HK-2 (cell line): ENCODE measurements at regions not wholly inside any gene's neighbourhood (a gene's known extent, or its start where the extent isn't known, plus 50 kb on each side); places are given as distances from the start of the nearest gene placed in this dataset.
A peak's percentile ranks its signal among the peaks of the same experiment; 100 is the strongest.

ENCODE experiments used
- DNase-seq: peaks from one replicate; pipeline ENCODE4 v3.0.0-alpha.2; 2018; ENCODE audit not compliant: unreplicated experiment

DNA sequence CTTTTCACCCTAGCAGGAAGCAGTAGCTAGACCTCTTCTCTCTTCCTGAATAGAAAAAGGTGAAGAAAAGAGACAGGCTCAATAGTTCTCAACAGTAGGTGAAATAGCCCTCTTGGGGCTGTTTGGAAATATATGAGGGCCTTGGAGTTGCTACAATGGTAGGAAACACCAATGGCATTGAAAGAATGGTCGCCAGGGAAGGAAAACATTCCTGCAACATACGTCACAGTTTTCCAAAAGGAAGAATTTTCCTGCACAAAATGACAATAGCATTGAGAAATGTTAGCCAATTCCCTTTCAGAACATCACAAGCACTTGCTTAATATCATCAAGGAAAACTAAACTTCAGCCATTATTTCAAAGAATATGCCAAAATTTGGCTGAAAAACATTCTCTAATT, 484.5 kb downstream of the IGSF11 start:
- DNase-seq = no peak

DNA sequence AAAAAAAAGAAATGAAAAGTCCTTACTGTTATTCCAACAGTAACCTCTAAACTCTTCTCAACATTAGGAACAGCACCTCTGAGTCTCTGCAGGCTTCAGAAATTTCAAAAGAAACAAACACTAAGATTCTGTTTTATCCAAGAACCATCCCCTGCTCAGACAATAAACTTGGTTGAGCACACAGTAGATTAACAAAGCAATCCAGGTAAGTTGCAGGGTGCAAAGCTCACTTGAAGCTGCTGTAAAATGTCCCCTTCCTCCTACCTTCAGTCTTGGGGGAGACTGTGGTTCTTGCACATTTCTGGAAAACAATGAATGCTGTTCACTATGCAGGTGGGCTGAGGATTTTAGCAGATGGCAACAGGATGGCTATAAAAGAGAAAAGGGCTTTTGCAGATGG, 484.1 kb downstream of the IGSF11 start:
- DNase-seq = no peak

DNA sequence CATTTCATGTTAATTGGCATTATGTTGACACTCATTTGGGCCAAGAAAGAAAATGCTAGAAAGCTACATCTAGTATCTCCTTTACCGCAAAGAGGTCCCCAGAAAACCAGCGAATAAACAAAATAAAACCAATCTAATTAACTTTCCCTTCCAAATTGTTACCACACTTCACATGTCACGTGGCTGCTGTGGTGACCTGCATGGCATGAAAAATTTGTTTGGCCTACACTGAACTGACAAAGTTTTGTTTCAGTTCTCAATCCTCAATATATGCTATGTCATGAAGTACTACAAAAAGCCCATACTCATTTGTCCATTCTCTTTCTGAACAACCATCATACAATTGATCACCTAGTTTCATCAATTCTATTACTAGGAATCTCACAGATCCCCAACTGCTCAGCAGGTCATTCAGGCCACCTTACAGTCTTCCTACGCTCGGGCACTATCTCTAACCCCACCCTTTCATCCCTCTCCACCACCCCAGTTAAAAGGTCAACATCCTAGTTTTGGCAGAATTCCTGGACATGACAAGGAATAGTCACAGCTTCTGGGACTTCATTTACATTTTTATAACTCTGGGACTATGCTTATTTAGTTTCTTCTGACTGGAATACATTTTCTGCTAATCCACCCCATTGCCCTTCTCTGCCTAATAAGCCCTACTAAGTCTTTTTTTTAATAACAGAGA, 480.4 kb downstream of the IGSF11 start:
- no peak for DNase-seq

DNA sequence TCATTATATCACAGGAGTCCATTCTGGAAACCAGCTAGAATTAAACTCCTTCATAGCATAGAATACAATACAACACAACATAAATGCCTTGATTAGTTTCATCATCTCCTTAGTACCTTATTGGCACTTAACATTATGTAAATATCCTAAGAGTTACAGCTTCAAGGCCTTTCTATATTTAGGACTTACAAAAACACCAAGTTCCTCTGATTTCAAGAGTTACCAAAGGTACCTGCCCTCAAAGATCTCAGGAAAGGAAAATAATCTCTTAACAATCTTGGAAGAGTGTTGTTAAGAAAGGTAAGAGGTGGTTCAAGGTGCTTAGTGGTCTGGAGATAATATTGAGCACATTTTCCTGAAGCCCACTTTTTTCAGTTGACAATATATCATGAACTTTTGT, 477.7 kb downstream of the IGSF11 start:
- no peak for DNase-seq

DNA sequence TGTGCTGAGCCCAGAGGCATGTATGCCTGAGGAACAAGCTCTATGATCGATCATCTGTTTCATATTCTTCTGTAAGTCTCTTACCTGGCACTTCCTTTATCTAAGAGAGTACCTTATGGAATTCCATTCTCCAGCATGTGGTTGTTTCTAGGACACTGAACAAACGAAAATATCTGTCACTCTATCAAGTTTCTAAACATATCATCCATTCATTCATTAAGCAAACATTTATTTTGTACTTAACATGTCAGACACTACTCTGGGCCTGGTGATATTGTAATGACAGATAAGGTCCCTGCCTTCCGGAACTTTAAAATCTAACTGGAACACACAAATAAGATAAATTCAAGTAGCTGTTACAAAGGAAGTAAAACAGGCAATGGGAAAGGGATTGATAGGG, 477.1 kb downstream of the IGSF11 start:
- DNase-seq = no peak

DNA sequence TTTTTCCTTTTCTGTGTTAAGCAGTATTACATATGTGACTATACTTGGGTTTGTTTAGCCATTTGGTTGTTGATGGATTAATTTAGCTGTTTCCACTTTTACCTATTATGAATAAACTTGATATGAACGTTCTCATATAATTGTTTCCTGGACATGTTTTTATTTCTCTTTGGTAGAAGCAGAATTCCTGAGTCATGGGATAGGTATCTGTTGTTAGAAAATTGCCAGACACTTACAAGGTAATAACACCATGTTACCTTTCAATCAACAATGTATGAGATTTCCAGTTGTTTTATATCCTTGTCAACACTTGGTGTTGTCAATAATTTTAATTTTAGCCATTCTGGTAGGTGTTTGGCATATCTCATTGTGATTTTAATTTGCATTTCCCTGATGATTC, 475.4 kb downstream of the IGSF11 start:
- no peak for DNase-seq

DNA sequence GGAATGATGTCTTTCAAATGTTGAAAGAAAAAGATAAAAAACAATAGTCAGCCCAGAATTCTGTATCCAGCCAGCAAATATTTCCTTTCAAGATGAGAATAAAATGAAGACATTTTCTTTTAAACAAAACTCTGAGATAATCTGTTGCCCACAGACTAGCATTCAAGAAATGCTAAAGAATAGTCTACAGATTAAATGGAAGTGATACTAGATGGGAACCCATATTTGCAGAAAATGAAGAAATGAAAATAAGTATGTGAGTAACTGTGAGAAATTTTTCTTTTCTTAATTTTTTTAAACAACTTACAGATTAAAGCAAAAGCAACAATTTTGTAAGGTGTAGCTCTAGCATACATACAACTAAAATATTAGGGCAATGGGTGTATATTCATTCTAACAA, 469.8 kb downstream of the IGSF11 start:
- no peak for DNase-seq

DNA sequence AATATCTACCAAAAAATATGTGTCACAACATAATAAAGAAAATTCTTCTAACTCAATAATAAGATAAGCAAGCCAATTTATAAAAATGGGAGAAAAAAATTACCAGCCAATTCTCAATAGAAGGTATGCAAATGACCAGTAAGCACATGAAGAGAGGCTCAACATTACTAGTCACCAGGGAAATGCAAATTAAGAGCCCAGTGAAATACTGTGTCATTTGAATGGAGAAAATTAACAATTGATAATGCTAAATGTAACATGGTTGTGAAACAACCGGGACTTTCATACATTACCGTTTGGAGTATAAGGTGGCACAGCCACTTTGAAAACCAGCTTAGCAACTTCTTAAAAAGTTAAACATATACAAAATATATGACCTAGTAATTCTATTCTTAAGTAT, 460.7 kb downstream of the IGSF11 start:
- DNase-seq = no peak

DNA sequence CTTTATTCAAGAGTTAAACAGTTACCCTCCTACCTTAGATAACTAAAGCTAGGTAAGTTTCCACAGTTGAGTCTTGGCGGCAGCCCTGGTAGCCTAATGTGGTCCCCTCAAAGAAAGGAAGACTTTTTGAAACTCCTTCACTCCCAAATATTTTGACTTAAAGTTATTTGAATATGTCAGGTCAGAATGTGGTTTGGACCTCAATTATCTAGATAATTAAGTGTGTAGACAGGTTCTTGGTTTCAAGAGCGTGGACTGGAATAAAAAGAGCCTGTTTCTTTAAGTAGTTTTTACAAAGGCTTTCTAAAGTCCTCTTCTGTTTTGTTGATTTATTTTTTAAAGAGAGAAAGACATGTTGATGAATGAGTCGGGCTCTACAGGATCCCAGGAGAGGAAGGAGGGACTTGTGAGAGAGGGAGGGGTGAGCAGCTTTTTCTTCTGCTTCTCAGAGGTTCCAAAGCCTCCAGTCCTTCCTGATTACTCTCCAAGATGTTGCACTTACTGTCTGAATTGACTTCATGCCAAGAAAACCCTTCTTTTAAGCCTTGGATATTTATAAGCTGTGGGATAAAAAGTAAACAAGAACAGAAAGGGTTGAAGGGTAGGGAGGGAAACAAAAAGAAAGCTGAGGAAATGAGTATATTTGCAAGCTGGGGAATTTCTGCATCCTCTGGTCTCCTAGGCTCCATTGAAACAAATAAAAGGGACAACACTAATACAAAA, 457.4 kb downstream of the IGSF11 start:
- DNase-seq = no peak

DNA sequence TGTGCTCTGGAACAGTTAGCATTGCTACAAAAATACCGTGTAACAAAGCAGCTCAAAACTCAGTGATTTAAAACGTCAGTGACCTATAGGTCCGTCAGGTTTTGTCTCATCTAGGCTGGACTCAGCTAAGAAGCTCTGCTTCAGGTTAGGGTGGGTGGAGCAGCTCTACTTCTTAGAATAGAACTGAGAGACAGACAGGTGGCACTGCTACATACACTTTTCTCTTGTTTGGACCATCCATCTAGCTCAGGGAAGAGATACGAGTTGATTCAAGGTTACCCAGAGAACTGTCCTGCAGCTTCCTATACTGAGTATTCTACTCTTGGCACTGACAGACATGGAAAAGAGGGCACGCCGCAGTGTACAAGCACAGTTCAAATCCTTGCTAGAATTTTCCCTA, 456.1 kb downstream of the IGSF11 start:
- DNase-seq = no peak

DNA sequence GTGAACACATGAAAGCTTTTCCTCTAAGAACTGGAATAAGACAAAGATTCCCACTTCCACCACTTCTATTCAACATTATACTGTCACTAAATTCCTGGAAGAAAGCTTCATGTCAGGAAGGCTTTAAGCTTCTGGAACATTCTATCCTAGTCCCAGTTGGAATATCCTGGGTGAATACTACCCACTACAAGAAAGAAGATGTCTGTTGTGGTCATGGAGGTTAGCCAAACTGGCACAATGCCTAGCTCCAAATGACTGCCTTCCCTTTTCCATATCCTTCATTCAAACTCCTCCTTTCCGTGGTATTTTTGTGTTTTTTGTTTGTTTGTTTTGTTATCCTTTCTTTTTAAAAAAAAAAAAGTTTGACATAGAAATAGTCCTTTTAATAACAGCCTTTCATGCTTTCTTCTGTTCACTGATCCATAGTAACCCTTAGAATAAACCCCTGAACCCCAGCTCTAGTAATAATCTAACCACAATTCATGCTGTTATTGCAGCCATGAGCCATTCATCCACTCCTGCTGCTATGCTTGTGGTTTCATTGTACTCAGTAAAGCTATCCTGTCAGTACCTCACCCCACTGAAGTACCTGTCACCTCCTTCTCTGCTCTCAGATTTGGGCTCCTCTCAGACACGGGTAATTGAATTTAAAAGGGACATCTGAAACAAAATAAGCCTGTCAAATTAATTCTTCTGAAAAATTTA, 447.5 kb downstream of the IGSF11 start:
- no peak for DNase-seq

DNA sequence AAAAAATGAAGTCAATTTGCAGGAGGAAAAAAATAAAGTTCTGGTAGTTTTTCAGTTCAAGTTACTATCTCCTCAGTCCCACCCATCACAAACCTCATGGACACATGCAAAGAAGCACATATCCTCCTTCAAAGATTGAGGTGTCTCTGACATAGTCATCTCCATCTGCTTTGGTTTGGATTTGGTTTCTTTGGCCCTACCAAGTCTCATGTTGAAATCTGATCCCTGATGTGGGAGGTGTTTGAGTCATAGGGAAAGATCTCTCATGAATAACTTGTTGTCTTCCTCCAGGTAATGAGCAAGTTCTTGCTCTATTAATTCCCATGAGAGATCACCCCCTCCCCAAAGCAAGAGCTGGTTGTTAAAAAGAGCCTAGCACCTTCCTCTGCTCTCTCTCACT, 446.8 kb downstream of the IGSF11 start:
- DNase-seq = no peak

DNA sequence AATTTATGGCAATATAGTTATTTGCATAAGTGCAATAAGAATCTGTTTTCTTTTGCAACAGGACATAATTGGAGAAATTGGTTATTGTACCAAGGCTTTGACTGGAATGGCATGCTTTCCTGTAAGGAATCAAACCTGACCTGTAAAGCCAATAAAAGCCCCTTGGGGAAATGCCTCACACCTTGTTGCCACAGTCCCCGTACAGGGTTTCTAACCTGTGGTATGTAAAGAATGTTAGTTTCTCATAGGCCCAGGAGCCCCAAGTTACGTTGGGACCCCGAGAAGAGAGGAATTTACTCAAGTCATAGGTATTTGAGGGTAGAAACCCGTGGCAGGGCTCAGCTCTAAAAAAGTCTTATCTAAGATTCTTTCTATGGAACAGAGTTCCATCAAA, 441.4 kb downstream of the IGSF11 start:
- no peak for DNase-seq

DNA sequence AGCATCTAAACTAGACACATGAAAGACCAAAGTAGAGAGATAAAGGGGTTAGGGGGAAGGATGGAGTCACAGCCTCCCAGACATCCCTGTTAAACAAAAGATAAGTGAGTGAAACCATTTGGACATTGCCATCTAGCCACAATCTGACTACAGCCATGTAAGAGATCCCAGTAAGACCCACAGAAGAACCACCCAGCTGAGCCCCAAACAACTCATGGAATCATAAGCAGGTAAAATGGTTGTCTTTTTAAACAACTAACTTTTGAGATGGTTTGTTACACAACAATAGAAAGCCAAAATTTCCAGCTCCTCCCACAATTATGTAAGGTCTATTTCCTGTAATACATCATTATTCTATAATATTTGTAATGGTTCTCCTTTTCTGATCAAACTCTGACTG, 437.5 kb downstream of the IGSF11 start:
- no peak for DNase-seq

DNA sequence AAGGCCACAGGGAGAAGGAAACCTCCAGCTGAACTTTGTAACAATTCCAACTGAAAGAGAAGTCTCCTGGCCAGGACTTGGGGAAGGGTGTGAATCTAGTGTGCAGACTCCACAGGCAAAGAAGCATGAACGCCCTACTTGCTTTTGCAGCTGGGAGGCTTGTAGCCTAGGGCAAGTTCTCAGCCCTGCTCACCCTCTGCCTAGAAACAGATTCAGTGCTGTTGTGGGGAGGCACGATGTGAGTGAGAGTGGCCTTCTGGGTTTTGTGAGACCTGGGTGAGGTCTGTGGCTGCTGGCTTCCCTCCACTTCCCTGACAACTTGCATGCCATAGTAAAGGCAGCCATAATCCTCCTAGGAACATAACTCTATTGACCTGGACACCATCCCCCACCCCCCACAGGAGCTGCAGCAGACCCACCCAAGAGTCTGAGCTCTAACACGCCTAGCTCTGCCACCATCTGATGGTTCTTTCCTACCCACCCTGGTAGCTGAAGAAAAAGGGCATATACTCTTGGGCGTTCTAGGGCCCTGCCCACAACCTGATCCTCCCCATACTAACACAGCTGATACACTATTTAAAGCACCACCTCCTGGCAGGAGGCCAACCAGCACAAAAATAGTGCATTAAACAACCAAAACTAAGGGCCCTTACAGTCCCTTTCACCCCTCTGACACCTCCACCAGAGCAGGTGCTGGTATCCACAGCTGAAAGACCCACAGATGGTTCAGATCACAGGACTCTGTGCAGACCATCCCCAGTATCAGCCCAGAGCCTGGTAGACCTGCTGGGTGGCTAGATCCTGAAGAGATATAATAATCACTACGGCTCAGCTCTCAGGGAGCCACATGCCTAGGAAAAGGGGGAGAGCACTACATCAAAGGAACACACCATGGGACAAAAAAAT, 426.5 kb downstream of the IGSF11 start:
- DNase-seq = no peak

DNA sequence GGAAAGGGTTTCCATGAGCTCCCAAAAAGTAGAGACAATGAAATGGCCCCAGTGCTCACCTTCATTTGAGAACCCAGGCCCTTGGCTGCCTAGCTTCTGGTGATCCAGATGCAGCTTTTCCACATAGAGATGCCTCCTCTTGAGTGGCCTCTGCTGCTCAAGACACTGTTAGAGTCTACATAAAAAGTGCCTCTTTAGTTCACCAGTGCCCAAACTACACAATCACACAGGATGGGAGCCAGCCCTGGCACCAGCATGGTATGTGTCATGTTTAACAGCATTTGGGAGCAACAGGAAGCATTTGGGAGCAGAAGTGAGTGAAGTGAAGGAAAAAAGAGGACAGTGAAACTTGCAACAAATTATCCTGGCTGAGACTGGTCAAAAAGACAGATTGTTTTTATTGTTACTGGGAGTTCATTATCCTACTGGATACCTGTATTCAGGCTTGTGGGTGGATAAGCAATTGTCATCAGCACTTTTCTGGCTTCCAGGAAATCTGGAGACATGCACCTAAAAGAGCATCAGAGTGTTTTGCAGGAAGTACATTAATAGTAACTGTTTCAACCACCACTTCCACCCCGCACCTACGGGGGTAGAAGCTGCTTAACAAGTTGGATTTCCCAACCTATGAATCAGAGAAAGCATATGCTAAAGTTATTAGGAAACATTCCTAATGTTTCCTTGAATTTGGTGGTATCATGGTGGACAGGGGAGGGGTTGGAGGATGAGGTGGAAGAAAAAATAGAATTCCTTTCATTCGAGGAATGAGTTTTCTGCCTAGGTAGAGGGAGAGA, 416.2 kb downstream of the IGSF11 start:
- DNase-seq = no peak

DNA sequence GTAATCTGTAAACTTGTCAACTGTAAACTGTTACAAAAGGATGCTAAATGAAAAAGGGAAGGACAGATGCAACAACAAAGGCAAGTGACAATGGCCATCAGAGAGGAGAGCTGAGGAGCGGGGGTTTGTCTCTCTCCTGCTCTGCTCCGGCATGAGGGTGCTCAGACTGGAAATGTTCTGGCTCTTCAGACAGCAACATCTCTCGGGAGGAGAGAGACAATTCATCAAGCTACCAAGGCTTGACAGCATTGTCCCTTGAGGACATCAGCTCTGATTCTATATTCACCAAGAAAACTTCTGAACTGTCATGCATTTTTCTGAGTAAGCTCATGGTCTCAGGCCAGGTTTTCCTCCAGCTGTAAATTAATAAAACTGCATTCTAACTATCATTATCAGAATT, 408.2 kb downstream of the IGSF11 start:
- DNase-seq = no peak

DNA sequence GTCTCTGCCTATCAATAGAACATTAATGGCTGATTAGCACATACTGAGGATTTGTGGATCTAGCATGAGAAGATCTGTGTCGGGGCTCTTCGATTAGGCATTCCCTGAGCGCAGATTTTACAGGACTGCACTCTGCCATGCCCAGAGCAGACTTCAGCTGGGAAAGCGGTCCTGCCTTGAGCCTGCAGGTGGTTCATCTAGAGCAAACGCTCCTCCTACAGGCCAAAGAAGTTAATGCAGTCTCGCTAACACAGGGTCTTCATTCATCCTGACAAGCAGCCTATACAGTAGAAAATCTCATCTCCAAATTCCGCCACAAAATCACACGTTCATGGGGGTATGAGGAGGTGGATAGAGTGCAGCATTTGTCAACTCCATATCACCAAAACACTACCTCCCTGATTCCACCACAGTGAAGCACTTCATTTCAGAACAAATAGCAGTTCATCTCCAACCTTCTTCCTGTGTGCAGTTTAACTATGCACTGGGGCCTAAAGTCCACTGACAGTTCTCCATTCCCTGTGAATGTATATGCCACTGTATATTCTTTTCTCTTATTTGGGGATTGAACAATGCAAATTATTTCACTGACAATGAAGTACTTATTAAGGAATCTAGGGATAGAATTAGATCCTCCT, 405.8 kb downstream of the IGSF11 start:
- peak; percentile 63 for DNase-seq

DNA sequence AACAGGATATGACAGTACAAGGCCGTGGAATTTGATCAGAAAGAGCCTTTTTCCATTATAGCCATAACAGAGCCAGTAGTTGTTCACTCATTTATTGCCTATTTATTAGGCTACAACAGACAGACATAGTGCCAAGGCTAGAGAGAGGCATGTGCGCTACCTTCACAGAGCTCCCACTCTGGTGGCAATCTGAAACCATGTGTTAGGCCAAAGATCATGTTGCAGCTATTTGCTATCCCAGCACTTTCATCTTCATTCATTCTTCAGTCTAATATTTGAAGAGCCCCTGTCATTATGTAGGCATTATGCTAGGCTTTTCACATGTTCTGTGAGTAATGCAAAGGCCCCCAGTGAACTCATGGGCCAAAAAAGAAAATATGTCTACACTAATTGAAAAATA, 404.8 kb downstream of the IGSF11 start:
- no peak for DNase-seq

DNA sequence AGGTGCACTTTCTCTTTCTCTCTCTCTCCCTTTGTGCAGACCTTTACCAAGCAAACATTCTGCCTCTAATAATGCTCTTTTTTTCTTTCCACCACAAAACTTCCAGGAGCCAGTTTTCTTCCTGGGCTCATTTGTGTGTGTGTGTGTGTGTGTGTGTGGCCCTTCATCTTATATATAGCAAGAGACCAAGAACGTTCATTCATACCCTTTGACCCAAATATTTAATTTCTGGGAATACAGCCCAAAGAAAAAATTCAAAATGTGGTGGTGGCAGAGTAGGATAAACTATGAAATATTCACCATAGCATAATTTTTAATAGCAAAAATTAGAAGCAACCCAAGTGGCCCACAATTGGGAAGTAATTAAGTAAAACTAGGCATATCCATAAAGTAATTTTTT, 398.9 kb downstream of the IGSF11 start:
- DNase-seq = no peak

DNA sequence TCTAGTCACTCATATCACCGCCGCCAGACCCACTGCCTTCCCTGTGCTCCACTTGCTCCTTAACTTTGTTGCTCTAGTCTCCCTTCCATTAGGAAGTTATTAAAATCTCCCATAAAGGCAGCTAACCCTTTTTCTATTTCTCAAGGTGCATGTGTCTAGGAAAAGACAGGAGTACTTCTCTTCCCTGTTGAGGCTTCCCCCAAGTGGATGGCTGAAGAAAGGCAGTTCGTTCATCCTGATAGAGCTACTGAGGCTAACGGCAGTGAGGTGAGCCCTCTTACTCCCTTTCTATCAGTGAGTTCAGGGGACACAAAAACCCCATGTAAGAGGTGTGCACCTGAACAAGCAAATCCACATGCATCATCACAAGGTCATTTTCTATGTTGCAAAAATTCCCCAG, 397.8 kb downstream of the IGSF11 start:
- DNase-seq = no peak
